ENCODE measurements at regions not wholly inside any gene's neighbourhood (a gene's known extent, or its start where the extent isn't known, plus 50 kb on each side); places are given as distances from the start of the nearest gene placed in this dataset.

DNA sequence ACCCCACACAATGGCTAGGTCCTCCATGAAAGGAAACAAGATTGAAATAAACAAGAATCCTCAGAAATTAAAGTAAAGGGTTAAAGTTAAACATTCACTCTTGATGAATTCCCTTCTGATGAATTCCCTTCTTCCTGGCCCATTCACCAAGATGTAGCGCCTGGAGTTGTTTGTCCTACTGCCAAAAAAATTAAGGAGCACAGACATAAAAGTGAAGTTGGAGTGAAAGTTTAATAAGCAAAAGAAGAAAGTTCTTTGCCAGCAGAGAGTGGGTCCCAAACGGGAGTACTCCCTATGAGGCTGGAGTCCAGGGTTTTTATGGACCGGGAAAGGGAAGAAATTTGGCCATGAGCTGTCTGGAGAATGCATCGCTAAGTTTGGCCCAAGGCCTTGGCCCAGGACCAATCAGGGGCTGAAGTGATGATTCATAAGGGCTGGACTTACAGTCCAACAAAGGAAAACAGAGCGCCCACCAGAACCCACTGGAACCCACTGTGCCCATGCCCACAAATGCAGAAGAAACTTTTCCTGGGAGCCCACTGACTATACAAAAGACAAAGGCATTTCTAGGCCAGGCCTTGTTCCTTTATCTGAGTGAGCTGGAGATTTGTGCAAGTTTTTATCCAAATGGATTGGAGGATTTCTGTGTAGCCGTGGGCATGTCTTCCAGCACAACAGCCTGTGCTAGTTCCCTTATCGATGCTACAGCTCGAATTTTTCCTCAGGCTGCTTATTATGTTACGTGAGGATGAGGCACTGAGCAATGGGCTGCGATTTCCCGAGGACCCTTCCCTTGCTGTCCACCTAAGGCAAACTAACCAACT is 1561.6 kb downstream of the OTOL1 start:
- no peaks in the 10 kb centered on the region for H3K4me1 ChIP-seq (ENCODE audit: control insufficient read depth, insufficient read depth, low read length)
- H3K36me3 ChIP-seq (ENCODE audit: control insufficient read depth, insufficient read depth, low read length): no peaks in the 10 kb centered on the region
- H3K27me3 ChIP-seq (ENCODE audit: control insufficient read depth, insufficient read depth, low read length): no peaks in the 10 kb centered on the region
- H3K4me3 ChIP-seq (ENCODE audit: low read depth, low read length): no peak overlapping the region
- H3K9ac ChIP-seq (ENCODE audit: low read length): no peak overlapping the region
- no peak overlapping the region for H3K27ac ChIP-seq (ENCODE audit: low read depth, low read length)
- H3K9me3 ChIP-seq (ENCODE audit: control insufficient read depth, insufficient read depth, low read depth, low read length): peaks cover 8% of the 10 kb centered on the region

DNA sequence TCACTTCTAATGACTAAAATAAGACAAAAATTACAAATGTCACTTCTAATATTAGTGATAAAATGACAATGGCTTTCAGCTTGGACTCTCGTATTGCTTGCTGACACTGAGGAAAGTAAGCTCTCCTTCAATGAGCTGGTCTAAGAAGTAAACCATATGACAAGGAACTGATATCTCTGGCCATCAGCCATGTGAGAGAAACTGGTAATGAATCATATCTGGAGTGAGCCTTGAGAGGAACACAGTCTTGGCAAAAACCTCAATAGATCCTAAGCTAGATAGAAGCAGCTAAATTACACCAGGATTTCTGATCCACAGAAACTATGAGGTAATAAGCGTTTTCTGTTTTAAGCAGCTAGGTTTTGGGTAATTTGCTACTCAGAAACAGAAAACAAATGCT is 1575.1 kb downstream of the OTOL1 start:
- Histone ChIP-seq H3K4me3 (ENCODE audit: low read depth, low read length) (no peak overlapping the region), H3K9ac (ENCODE audit: low read length) (no peak overlapping the region), H3K36me3 (ENCODE audit: control insufficient read depth, insufficient read depth, low read length) (no peaks in the 10 kb centered on the region; the same call in 1 of the 2 replicates), H3K27me3 (ENCODE audit: control insufficient read depth, insufficient read depth, low read length) (no peaks in the 10 kb centered on the region), H3K27ac (ENCODE audit: low read depth, low read length) (no peak overlapping the region), H3K4me1 (ENCODE audit: control insufficient read depth, insufficient read depth, low read length) (no peaks in the 10 kb centered on the region), H3K9me3 (ENCODE audit: control insufficient read depth, insufficient read depth, low read depth, low read length) (peaks cover 14% of the 10 kb centered on the region)
